Activated naive CD4-positive, alpha-beta T cell treated with Interleukin-2 at 50 U/mL for 16 hours (primary cell): ENCODE measurements at regions not wholly inside any gene's neighbourhood (a gene's known extent, or its start where the extent isn't known, plus 50 kb on each side); places are given as distances from the start of the nearest gene placed in this dataset.
"Not testable (repeated sequence)": the region's sequence is repeated elsewhere in the genome, so short reads cannot be mapped to it uniquely, and the experiment has no call there.

Experiments
- DNase-seq: peaks from one replicate; pipeline ENCODE4 v3.0.0-alpha.2; 2020

- DNase-seq: no peak
These were observed 1019.6 kb downstream of the PLA2G4A start for GRCh38 chr1:187848321-187848720.

- not testable (repeated sequence) for DNase-seq
These were observed 1021.4 kb downstream of the PLA2G4A start for GRCh38 chr1:187850146-187850545.

GRCh38 chr1:187853505-187853904, 1024.8 kb downstream of the PLA2G4A start:
- no peak for DNase-seq

GRCh38 chr1:187854457-187854856, 1025.7 kb downstream of the PLA2G4A start:
- no peak for DNase-seq

GRCh38 chr1:187862506-187862905, 1033.8 kb downstream of the PLA2G4A start:
- no peak for DNase-seq

- DNase-seq: no peak
These were observed 1041.8 kb downstream of the PLA2G4A start for GRCh38 chr1:187870552-187870951.

- no peak for DNase-seq
These were observed 1042.6 kb downstream of the PLA2G4A start for GRCh38 chr1:187871177-187871845.

- no peak for DNase-seq
These were observed 1043.8 kb downstream of the PLA2G4A start for GRCh38 chr1:187872550-187872949.

GRCh38 chr1:187873126-187873525, 1044.4 kb downstream of the PLA2G4A start:
- DNase-seq: no peak

GRCh38 chr1:187876775-187877174, 1048.0 kb downstream of the PLA2G4A start:
- DNase-seq: no peak

- DNase-seq: no peak
These were observed 1048.5 kb downstream of the PLA2G4A start for GRCh38 chr1:187877220-187877619.

- no peak for DNase-seq
These were observed 1050.1 kb downstream of the PLA2G4A start for GRCh38 chr1:187878883-187879282.

GRCh38 chr1:187883356-187883755, 1054.6 kb downstream of the PLA2G4A start:
- no peak for DNase-seq

- DNase-seq: no peak
These were observed 1063.4 kb downstream of the PLA2G4A start for GRCh38 chr1:187891993-187892682.

GRCh38 chr1:187892683-187893039, 1063.9 kb downstream of the PLA2G4A start:
- no peak for DNase-seq

- DNase-seq: no peak
These were observed 1064.7 kb downstream of the PLA2G4A start for GRCh38 chr1:187893471-187893870.

GRCh38 chr1:187894349-187894748, 1065.6 kb downstream of the PLA2G4A start:
- DNase-seq: no peak

GRCh38 chr1:187903223-187903622, 1074.5 kb downstream of the PLA2G4A start:
- no peak for DNase-seq

- no peak for DNase-seq
These were observed 1080.6 kb downstream of the PLA2G4A start for GRCh38 chr1:187909382-187909781.

GRCh38 chr1:187911820-187912219, 1083.1 kb downstream of the PLA2G4A start:
- DNase-seq: no peak

GRCh38 chr1:187920976-187921375, 1092.2 kb downstream of the PLA2G4A start:
- no peak for DNase-seq

- no peak for DNase-seq
These were observed 1092.7 kb downstream of the PLA2G4A start for GRCh38 chr1:187921426-187921825.

GRCh38 chr1:187922255-187922654, 1093.5 kb downstream of the PLA2G4A start:
- DNase-seq: no peak

GRCh38 chr1:187924252-187924651, 1095.5 kb downstream of the PLA2G4A start:
- no peak for DNase-seq

GRCh38 chr1:187928288-187928687, 1099.5 kb downstream of the PLA2G4A start:
- no peak for DNase-seq
